LNCAP (cell line): ENCODE measurements at regions not wholly inside any gene's neighbourhood (a gene's known extent, or its start where the extent isn't known, plus 50 kb on each side); places are given as distances from the start of the nearest gene placed in this dataset.

Experiments
- CTCF ChIP-seq: fragments of 450-650 bp; IDR thresholded peaks from 2 replicates; pipeline ENCODE4 v1.5.1; 2017; ENCODE audit warnings: mild to moderate bottlenecking

GRCh38 chr12:84554199-84554723, 358.3 kb downstream of the SLC6A15 start:
- no peak for TF ChIP-seq CTCF

- TF ChIP-seq CTCF, result no peak
Measured at GRCh38 chr12:84553331-84554117, 359.1 kb downstream of the SLC6A15 start.

GRCh38 chr12:84551373-84551772, 361.2 kb downstream of the SLC6A15 start:
- TF ChIP-seq CTCF, result no peak

GRCh38 chr12:84550518-84550917, 362.1 kb downstream of the SLC6A15 start:
- TF ChIP-seq CTCF, result no peak

- no peak for TF ChIP-seq CTCF
Measured at GRCh38 chr12:84542289-84542688, 370.3 kb downstream of the SLC6A15 start.

GRCh38 chr12:84537666-84538065, 374.9 kb downstream of the SLC6A15 start:
- no peak for TF ChIP-seq CTCF

- no peak for TF ChIP-seq CTCF
Measured at GRCh38 chr12:84512751-84513150, 399.8 kb downstream of the SLC6A15 start.
